ENCODE measurements at regions not wholly inside any gene's neighbourhood (a gene's known extent, or its start where the extent isn't known, plus 50 kb on each side); places are given as distances from the start of the nearest gene placed in this dataset.

DNA sequence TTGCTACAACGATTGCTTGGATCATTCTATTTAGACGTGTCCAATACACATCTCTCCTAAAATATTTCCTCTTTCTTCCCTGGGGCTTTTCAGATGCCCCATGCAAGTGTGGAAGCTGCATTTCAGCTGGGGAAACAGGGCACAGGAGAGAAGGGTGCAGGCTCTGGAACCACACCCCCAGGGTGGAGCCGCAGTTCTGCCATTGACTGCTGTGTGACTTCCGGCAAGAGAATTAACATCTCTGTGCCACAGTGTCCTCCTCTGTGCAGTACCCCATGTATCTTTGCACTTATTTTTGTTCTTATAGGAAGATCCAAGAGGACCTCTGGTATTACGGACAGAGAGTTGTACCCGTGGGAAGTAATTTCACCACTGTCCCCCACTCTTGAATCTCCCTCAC lies 405.3 kb upstream of the EEF2KMT start:
- Histone ChIP-seq H3K9me3 (ENCODE audit: control insufficient read depth in 2 of 2, low read length in 2 of 2) (peaks cover 0 to 2% of the 10 kb centered on the region in 2 donors), H3K36me3 (ENCODE audit: control insufficient read depth in 2 of 2, insufficient read depth in 2 of 2, low read length in 2 of 2) (no peaks in the 10 kb centered on the region), H3K27ac (ENCODE audit: low read length) (no peak overlapping the region), H3K9ac (ENCODE audit: low read length in 2 of 2) (no peak overlapping the region), H3K4me1 (ENCODE audit: control insufficient read depth, insufficient read depth, low read length) (peaks cover 3% of the 10 kb centered on the region), H3K4me3 (ENCODE audit: low read length in 2 of 2) (no peak overlapping the region), H3K27me3 (ENCODE audit: control insufficient read depth in 1 of 2, insufficient read depth in 2 of 2, low read length in 2 of 2) (peaks cover 2 to 6% of the 10 kb centered on the region in 2 donors)

DNA sequence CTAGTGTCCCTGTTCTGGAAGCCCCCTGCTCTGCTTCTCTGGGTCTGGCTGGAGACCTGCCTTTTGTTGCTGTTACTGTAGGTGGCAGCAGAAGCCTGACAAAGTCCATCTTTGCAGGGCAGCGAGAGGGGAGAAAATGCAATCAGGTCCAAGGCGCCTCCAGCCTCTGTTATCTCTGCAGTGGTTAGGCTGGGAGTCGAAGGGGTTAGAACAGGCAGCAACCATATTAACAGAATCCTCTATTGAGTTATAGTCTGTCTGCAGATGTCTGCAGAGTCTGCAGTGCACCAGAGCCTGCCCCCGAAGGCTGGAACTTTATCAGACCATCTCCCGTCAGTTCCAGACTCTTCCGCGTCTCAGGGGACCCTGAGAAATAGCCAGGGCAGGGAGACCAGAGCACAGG lies 404.9 kb upstream of the EEF2KMT start:
- Histone ChIP-seq H3K4me3 (ENCODE audit: low read length in 2 of 2) (no peak overlapping the region), H3K4me1 (ENCODE audit: control insufficient read depth, insufficient read depth, low read length) (peaks cover 3% of the 10 kb centered on the region), H3K9me3 (ENCODE audit: control insufficient read depth in 2 of 2, low read length in 2 of 2) (peaks cover 0 to 2% of the 10 kb centered on the region in 2 donors), H3K36me3 (ENCODE audit: control insufficient read depth in 2 of 2, insufficient read depth in 2 of 2, low read length in 2 of 2) (no peaks in the 10 kb centered on the region), H3K27me3 (ENCODE audit: control insufficient read depth in 1 of 2, insufficient read depth in 2 of 2, low read length in 2 of 2) (peaks cover 2 to 4% of the 10 kb centered on the region in 2 donors), H3K9ac (ENCODE audit: low read length in 2 of 2) (no peak overlapping the region), H3K27ac (ENCODE audit: low read length) (no peak overlapping the region)

DNA sequence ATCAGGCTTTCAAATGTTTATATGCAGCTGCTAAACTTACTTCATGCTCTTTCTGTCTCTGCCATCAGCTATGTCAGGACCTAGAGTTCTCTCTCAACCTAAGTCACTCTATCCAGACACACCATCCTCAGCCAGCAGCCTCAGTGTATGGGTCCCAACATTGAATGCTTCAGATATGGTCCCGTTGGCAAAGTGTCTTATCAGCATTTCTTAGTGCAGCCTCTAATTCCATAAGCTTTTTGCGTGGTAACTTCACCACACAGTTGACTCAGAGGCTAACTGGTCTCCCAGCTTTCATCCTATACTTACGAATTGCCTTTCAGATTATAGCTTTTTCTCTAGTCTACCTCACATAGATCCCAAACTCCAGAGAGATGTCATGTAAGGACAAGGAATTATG lies 402.9 kb upstream of the EEF2KMT start:
- Histone ChIP-seq H3K27me3 (ENCODE audit: control insufficient read depth in 1 of 2, insufficient read depth in 2 of 2, low read length in 2 of 2) (peaks cover 2 to 4% of the 10 kb centered on the region in 2 donors), H3K27ac (ENCODE audit: low read length) (no peak overlapping the region), H3K4me1 (ENCODE audit: control insufficient read depth, insufficient read depth, low read length) (peaks cover 3% of the 10 kb centered on the region), H3K9me3 (ENCODE audit: control insufficient read depth in 2 of 2, low read length in 2 of 2) (peaks cover 0 to 2% of the 10 kb centered on the region in 2 donors), H3K4me3 (ENCODE audit: low read length in 2 of 2) (no peak overlapping the region), H3K9ac (ENCODE audit: low read length in 2 of 2) (no peak overlapping the region), H3K36me3 (ENCODE audit: control insufficient read depth in 2 of 2, insufficient read depth in 2 of 2, low read length in 2 of 2) (no peaks in the 10 kb centered on the region)

DNA sequence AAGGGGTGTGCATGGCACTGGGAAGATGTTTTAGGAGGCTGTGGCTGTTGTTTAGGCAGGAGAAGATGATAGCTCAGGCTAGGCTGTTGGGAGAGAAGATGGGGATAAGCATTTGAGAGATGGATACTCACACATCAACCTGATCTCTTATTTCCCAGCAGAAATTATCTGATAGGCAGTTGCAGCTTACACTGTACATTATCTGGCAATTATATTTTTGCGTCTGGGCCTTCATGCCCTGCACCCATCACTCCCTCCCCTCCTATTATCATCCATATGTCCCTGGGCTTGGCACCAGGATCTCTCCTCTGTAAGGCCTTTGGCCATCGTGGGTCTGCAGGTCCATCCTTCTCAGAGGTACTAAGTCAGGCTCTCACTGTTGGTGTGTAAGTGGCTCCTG lies 401.0 kb upstream of the EEF2KMT start:
- H3K27ac ChIP-seq (ENCODE audit: low read length): no peak overlapping the region
- H3K9ac ChIP-seq (ENCODE audit: low read length in 2 of 2): no peak overlapping the region
- peaks cover 2 to 4% of the 10 kb centered on the region in 2 donors for H3K27me3 ChIP-seq (ENCODE audit: control insufficient read depth in 1 of 2, insufficient read depth in 2 of 2, low read length in 2 of 2)
- H3K9me3 ChIP-seq (ENCODE audit: control insufficient read depth in 2 of 2, low read length in 2 of 2): peaks cover 0 to 2% of the 10 kb centered on the region in 2 donors
- H3K4me3 ChIP-seq (ENCODE audit: low read length in 2 of 2): no peak overlapping the region
- no peaks in the 10 kb centered on the region for H3K36me3 ChIP-seq (ENCODE audit: control insufficient read depth in 2 of 2, insufficient read depth in 2 of 2, low read length in 2 of 2)
- no peaks in the 10 kb centered on the region for H3K4me1 ChIP-seq (ENCODE audit: control insufficient read depth, insufficient read depth, low read length)

DNA sequence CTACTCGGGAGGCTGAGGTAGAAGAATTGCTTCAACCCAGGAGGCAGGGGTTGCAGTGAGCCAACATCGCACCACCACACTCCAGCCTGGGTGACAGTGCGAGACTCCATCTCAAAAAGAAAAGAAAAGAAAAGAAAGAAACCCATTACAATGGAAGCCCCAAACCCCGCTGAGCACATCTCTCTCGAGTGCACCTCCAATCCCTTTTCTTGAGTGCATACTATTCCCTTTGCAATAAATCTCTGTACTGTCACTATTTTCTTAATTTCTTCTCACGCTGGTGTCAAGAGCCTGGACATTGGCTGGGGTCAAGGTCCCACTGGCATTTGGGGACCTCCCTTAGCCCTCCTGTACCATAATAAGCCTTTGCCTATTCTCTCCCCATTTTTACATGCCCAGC lies 398.4 kb upstream of the EEF2KMT start:
- no peak overlapping the region for H3K4me3 ChIP-seq (ENCODE audit: low read length in 2 of 2)
- H3K4me1 ChIP-seq (ENCODE audit: control insufficient read depth, insufficient read depth, low read length): no peaks in the 10 kb centered on the region
- peaks cover 0 to 2% of the 10 kb centered on the region in 2 donors for H3K9me3 ChIP-seq (ENCODE audit: control insufficient read depth in 2 of 2, low read length in 2 of 2)
- H3K27me3 ChIP-seq (ENCODE audit: control insufficient read depth in 1 of 2, insufficient read depth in 2 of 2, low read length in 2 of 2): peaks cover 0 to 2% of the 10 kb centered on the region in 2 donors
- no peak overlapping the region for H3K27ac ChIP-seq (ENCODE audit: low read length)
- no peaks in the 10 kb centered on the region for H3K36me3 ChIP-seq (ENCODE audit: control insufficient read depth in 2 of 2, insufficient read depth in 2 of 2, low read length in 2 of 2)
- H3K9ac ChIP-seq (ENCODE audit: low read length in 2 of 2): no peak overlapping the region

DNA sequence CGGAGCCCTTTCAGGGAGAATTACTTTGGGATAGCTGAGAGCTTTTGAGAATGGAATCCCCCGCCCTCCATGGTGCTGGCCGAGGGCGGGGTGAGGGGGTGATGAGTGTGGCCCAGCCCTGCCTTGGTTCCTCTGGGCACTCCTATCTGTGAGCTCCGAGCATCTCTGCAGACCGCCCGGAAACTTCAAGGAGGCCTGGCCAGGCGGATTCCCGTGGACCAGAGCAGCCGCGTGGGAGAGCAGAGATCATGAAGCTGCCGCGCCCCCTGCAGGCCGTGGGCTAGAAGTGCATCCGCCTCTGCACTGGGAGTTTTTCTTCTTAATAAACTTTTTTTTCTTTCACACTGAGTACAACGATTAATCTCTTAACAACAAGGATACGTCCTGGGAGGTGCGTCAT lies 392.9 kb upstream of the EEF2KMT start:
- Histone ChIP-seq H3K36me3 (ENCODE audit: control insufficient read depth in 2 of 2, insufficient read depth in 2 of 2, low read length in 2 of 2) (no peaks in the 10 kb centered on the region), H3K9ac (ENCODE audit: low read length in 2 of 2) (no peak overlapping the region), H3K27me3 (ENCODE audit: control insufficient read depth in 1 of 2, insufficient read depth in 2 of 2, low read length in 2 of 2) (no peaks in the 10 kb centered on the region), H3K27ac (ENCODE audit: low read length) (no peak overlapping the region), H3K4me3 (ENCODE audit: low read length in 2 of 2) (no peak overlapping the region), H3K4me1 (ENCODE audit: control insufficient read depth, insufficient read depth, low read length) (no peaks in the 10 kb centered on the region), H3K9me3 (ENCODE audit: control insufficient read depth in 2 of 2, low read length in 2 of 2) (peaks cover 0 to 8% of the 10 kb centered on the region in 2 donors)

DNA sequence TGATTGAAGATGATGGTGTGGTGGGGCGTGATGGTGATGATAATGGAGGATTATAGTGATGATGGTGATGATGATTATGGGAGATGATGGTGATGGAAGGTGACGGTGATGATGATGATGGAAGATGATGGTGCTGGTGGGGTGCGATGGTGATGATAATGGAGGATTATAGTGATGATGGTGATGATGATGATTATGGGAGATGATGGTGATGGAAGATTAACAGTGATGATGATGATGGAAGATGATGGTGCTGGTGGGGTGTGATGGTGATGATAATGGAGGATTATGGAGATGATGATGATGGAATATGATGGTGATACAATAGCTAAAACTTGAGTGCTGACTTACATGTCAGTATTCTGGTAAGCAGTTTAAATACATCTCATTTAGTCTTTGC lies 391.0 kb upstream of the EEF2KMT start:
- Histone ChIP-seq H3K36me3 (ENCODE audit: control insufficient read depth in 2 of 2, insufficient read depth in 2 of 2, low read length in 2 of 2) (no peaks in the 10 kb centered on the region), H3K27ac (ENCODE audit: low read length) (no peak overlapping the region), H3K4me1 (ENCODE audit: control insufficient read depth, insufficient read depth, low read length) (no peaks in the 10 kb centered on the region), H3K9me3 (ENCODE audit: control insufficient read depth in 2 of 2, low read length in 2 of 2) (peaks cover 0 to 8% of the 10 kb centered on the region in 2 donors), H3K4me3 (ENCODE audit: low read length in 2 of 2) (no peak overlapping the region), H3K27me3 (ENCODE audit: control insufficient read depth in 1 of 2, insufficient read depth in 2 of 2, low read length in 2 of 2) (no peaks in the 10 kb centered on the region), H3K9ac (ENCODE audit: low read length in 2 of 2) (no peak overlapping the region)

DNA sequence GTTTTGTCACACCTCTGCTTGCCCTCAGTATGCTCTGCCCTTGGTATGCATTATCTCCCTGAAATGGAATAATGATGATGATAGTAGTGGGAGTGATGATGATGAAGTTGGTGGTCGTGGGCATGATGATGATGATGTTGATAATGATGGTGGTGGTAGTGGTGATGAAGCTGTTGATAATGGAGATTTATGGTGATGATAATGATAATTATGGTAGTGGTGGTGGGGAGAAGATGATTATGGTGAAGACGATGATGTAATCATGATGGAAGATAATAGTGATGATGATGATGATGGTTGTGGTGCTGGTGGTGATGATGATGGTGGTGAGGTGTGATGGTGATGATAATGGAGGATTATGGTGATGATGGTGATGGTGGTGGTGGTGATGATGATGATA lies 390.1 kb upstream of the EEF2KMT start:
- Histone ChIP-seq H3K27me3 (ENCODE audit: control insufficient read depth in 1 of 2, insufficient read depth in 2 of 2, low read length in 2 of 2) (no peaks in the 10 kb centered on the region), H3K27ac (ENCODE audit: low read length) (no peak overlapping the region)

DNA sequence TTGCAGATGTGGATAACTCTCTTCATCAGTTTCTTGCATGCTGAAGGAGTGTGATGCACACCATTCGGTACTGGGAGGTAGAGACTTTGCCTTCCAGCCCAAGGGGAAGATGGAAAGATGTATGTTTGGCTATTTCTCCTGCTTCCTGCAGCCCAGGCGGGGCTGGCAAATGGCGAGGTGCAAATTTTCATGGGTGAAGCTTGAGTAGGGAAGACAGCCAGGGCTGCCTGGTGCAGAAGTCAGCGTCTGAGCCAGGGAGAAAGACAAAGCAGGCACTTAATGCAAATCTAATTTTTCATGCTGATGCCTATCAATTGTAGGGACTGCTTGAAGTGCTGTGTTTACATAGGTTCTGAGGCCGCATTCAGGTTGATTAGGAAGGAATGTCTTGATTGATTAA lies 384.7 kb upstream of the EEF2KMT start:
- Histone ChIP-seq H3K9me3 (ENCODE audit: control insufficient read depth in 2 of 2, low read length in 2 of 2) (peaks cover 0 to 6% of the 10 kb centered on the region in 2 donors), H3K27me3 (ENCODE audit: control insufficient read depth in 1 of 2, insufficient read depth in 2 of 2, low read length in 2 of 2) (peaks cover 0 to 4% of the 10 kb centered on the region in 2 donors), H3K4me3 (ENCODE audit: low read length in 2 of 2) (no peak overlapping the region), H3K36me3 (ENCODE audit: control insufficient read depth in 2 of 2, insufficient read depth in 2 of 2, low read length in 2 of 2) (no peaks in the 10 kb centered on the region), H3K27ac (ENCODE audit: low read length) (no peak overlapping the region), H3K9ac (ENCODE audit: low read length in 2 of 2) (no peak overlapping the region), H3K4me1 (ENCODE audit: control insufficient read depth, insufficient read depth, low read length) (no peaks in the 10 kb centered on the region)

More for the DNA sequence above, 390.1 kb upstream of the EEF2KMT start:
- Histone ChIP-seq H3K9me3 (ENCODE audit: control insufficient read depth in 2 of 2, low read length in 2 of 2) (peaks cover 0 to 8% of the 10 kb centered on the region in 2 donors), H3K9ac (ENCODE audit: low read length in 2 of 2) (no peak overlapping the region), H3K36me3 (ENCODE audit: control insufficient read depth in 2 of 2, insufficient read depth in 2 of 2, low read length in 2 of 2) (no peaks in the 10 kb centered on the region), H3K4me3 (ENCODE audit: low read length in 2 of 2) (no peak overlapping the region), H3K4me1 (ENCODE audit: control insufficient read depth, insufficient read depth, low read length) (no peaks in the 10 kb centered on the region)

DNA sequence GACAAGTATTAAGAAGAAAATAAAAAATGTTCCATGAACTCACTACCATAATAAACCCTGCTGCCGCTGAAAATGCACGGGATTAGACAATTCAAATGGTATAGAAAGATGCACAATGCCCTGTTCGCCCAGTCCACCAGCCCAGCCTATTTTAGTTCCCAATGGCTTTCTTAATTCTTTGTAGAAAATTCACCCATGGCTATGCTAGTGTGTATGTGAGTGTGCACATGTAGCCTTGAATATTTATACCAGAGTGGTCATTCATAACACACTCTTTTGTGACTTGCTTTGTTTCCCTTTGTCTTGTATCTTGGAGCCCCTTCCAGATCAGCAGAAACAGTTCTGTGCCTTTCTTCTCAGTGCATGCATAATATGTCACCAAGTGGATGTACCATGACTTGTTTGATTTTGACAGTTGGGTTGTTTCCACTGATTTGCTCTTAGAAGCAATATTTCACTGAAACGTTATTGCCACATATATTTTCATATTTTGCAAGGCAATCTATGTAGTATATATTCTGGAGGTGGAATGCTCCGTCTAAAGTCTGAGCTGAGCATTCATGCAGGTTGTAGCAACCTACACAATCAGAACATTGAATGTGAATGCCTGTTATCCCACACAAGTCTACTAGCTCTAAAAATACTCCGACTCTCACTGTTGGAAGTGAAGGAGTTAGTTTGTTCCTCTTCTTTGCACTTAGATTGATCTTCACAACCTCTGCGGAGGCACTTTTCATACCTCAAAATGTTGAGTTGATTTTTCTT lies 383.0 kb upstream of the EEF2KMT start:
- Histone ChIP-seq H3K27me3 (ENCODE audit: control insufficient read depth in 1 of 2, insufficient read depth in 2 of 2, low read length in 2 of 2) (peaks cover 0 to 4% of the 10 kb centered on the region in 2 donors), H3K9me3 (ENCODE audit: control insufficient read depth in 2 of 2, low read length in 2 of 2) (no peaks in the 10 kb centered on the region), H3K9ac (ENCODE audit: low read length in 2 of 2) (no peak overlapping the region), H3K4me3 (ENCODE audit: low read length in 2 of 2) (no peak overlapping the region), H3K4me1 (ENCODE audit: control insufficient read depth, insufficient read depth, low read length) (no peaks in the 10 kb centered on the region), H3K36me3 (ENCODE audit: control insufficient read depth in 2 of 2, insufficient read depth in 2 of 2, low read length in 2 of 2) (no peaks in the 10 kb centered on the region), H3K27ac (ENCODE audit: low read length) (no peak overlapping the region)

DNA sequence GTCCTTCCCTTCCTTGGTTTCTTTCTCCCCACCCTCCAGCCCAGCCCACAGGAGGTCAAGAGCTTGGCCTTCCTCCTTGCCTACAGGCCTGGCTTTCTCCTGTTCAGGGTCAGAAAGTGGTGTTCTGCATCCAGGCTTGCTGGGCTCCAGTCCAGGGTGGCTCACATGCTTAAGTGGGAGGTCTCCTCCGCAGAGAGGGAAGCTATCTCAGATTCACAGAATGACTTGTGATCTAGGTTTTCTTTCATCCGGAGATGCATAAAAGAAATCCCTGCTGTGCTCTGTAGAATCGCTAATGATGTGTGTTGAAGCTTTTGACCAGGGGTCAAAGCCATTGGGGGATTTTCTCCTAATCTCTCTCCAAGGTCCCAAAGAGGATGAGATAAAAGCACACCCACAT lies 382.3 kb upstream of the EEF2KMT start:
- Histone ChIP-seq H3K4me3 (ENCODE audit: low read length in 2 of 2) (no peak overlapping the region), H3K27ac (ENCODE audit: low read length) (no peak overlapping the region), H3K36me3 (ENCODE audit: control insufficient read depth in 2 of 2, insufficient read depth in 2 of 2, low read length in 2 of 2) (no peaks in the 10 kb centered on the region), H3K27me3 (ENCODE audit: control insufficient read depth in 1 of 2, insufficient read depth in 2 of 2, low read length in 2 of 2) (peaks cover 0 to 4% of the 10 kb centered on the region in 2 donors), H3K9me3 (ENCODE audit: control insufficient read depth in 2 of 2, low read length in 2 of 2) (no peaks in the 10 kb centered on the region), H3K9ac (ENCODE audit: low read length in 2 of 2) (no peak overlapping the region), H3K4me1 (ENCODE audit: control insufficient read depth, insufficient read depth, low read length) (no peaks in the 10 kb centered on the region)
